Gastrocnemius medialis (tissue), 4 donors: ENCODE measurements at regions not wholly inside any gene's neighbourhood (a gene's known extent, or its start where the extent isn't known, plus 50 kb on each side); places are given as distances from the start of the nearest gene placed in this dataset.

Experiments used
- CTCF ChIP-seq, 5 experiments: fragments of 450-650 bp in 3 of 5; fragments of 200-600 bp in 2 of 5; sonication (generic) in 2 of 5; IDR thresholded peaks in 4 of 5; conservative IDR thresholded peaks in 1 of 5; 1 replicate in 4 of 5; 2 replicates in 1 of 5; pipeline ENCODE4 v1.5.1; 2016 to 2019; ENCODE audit warnings: antibody characterized with exemption in 5 of 5, mild to moderate bottlenecking in 3 of 5, moderate library complexity in 3 of 5
- POLR2A ChIP-seq, 2 donors: fragments of 450-650 bp; IDR thresholded peaks; one replicate each; pipeline ENCODE4 v1.6.1; 2017; ENCODE audit warnings: antibody characterized with exemption in 2 of 2, mild to moderate bottlenecking in 2 of 2, moderate library complexity in 2 of 2

DNA sequence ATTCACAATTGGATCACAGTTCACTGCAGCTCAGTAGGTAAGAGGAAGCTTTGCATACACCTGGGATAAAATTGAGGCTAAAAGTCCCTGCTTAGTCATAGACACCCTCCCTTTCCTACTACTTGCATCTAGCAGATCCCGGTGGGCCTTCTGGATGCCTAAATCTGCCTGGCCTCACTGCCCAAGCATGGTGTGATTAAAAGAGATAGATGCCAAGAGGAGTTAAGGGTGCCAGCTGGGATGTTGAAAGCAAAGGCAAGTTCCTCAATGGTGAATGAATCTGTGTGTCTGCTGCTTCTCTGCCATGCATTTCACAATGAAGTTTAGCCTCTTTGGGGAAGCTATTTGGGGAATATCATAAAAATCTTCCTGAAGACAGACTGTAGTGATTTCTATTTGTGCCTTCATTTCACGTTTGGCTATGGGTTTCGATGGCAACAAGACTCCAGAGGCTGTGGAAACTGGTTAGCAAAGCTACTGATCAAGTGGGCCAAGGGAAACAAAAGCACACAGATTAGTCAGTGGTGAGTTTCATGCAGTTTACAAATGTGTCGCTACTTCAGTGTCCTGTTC, 534.0 kb downstream of the ANKRD50 start:
- no peak for TF ChIP-seq CTCF (IDR thresholded peaks at IDR 0.05 in 4 of 5, conservative IDR thresholded peaks at IDR 0.05 in 1 of 5)
- no peak for TF ChIP-seq POLR2A (IDR thresholded peaks at IDR 0.05)
